ENCODE measurements at regions not wholly inside any gene's neighbourhood (a gene's known extent, or its start where the extent isn't known, plus 50 kb on each side); places are given as distances from the start of the nearest gene placed in this dataset.

DNA sequence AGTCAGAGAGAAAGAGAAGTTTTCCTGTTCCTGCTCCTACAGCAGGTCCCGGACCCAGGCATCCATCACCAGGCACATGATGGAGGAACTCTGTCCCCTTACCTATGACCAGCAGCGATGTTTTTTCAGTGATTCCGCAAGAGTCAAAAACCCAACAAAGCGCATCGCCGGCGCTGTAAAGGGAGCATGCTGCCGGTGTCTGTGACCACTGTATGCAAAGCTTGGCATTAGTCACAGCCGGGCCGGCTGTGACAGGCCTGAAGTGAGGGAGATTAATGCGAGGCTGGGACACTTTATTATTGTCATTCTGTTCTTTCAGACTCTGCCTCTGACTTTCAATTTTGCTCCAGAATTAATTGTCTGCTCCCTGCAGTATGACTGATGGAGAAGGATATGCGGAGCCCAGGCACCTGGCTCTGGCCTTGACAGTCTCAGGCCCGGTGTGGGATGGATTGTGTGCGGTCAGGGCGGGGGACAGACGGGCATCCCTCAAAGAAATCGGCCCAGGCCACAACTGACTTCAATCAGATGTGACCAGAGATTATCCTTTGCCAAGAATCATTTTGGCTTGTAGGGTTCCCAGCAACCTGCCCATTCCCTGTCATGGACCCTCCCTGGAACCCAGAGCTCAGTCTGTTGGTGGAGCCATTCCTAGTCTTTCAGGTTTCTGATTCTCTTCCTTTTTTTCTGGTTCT, 462.0 kb upstream of the ZNF507 start (continued):
- TF ChIP-seq KDM1A (IDR thresholded peaks at IDR 0.05; ENCODE audit: borderline replicate concordance, low read length) = no peak
- TF ChIP-seq USF2 (IDR thresholded peaks at IDR 0.05; ENCODE audit: low read length) = no peak
- TF ChIP-seq TCF12 (IDR thresholded peaks at IDR 0.05; ENCODE audit: low read depth, low read length) = no peak
- TF ChIP-seq RAD21 (IDR thresholded peaks at IDR 0.05 in 1 of 2, conservative IDR thresholded peaks at IDR 0.05 in 1 of 2; ENCODE audit: low read depth in 2 of 2, low read length in 2 of 2) = no peak
- no peak for TF ChIP-seq TEAD4 (IDR thresholded peaks at IDR 0.05; ENCODE audit: low read depth, low read length)
